NCI-H446 treated with DMSO at 0.1 percent for 48 hours (cell line): ENCODE measurements at regions not wholly inside any gene's neighbourhood (a gene's known extent, or its start where the extent isn't known, plus 50 kb on each side); places are given as distances from the start of the nearest gene placed in this dataset.
"Not testable (repeated sequence)": the region's sequence is repeated elsewhere in the genome, so short reads cannot be mapped to it uniquely, and the experiment has no call there.

Experiments
- DNase-seq: peaks from one replicate; lab custom pipeline; 2025; lab: John Stamatoyannopoulos, UW

DNA sequence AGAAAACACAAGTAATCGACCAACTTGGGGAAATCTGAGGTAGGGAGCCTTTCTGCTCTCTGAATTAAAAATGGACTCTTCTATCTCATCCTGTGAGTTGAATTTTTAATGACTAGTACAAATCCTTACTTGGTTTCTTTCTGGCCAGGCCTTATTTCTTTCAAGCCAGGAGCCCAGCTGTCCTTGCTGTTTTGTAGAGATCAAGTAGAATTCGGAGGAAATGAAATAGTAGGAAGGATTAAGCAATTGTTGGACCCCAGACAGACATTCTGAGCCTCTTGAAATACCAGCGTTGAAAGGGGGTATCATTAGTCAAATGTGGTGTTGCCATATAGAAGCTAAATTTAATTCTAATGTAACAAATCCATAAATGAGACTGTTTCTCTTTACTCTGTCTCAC, 53.7 kb upstream of the SMIM15 start:
- no peak for DNase-seq

DNA sequence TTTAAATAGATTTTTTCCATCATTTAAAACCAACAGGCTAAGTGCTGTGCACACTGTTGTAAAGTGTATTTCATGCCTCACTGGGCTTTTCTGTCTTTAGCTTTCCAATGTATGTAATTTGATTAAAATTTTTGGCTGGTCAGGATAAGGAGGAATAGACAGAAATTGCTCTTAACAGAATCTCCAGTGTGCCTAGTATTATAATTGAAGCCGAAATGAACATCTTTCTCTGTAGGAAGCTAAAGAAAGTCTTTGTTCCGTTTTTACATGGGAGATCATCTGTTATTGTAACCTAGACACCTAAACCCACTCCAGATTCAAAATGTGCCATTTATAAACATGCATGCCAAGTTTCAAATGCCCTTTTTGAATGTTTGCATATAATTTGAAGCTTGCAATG, 54.5 kb upstream of the SMIM15 start:
- no peak for DNase-seq

DNA sequence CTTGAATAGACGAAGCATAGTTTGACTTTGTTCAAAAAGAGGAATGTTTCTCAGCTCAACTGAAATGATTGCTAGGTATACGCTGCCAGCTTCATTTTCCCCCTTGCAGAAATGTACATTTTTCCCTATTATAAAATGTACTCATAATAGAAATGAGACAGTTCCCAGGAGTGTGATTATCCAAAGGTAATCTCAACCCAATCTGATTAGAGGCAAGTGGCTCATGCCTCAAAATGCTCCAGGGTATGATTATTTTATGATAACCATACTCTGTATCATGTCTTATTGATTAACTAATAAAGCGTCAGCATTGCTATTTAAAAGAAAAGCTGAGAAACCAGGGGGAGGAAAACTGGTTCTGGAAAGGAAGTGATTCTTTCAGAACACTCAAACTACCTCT, 54.9 kb upstream of the SMIM15 start:
- no peak for DNase-seq

DNA sequence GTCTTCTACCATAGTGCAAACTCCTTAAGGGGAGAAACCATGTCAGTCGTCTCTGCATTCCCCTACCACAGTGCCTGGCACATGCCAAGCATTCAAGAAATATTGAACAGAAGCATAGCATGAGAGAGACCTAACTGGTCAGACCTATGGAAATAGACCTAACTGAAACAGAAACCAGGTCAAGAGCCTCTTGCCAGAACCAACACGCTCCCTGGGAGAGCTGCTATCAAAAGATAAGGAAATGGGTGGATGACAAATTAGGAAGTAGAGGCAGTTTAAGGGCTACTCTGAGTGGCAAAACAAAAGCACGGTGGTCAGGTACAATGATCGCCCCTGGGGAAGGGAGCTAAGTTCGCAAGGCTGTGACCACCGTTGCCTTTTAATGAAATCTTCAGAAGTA, 66.0 kb upstream of the SMIM15 start:
- no peak for DNase-seq

DNA sequence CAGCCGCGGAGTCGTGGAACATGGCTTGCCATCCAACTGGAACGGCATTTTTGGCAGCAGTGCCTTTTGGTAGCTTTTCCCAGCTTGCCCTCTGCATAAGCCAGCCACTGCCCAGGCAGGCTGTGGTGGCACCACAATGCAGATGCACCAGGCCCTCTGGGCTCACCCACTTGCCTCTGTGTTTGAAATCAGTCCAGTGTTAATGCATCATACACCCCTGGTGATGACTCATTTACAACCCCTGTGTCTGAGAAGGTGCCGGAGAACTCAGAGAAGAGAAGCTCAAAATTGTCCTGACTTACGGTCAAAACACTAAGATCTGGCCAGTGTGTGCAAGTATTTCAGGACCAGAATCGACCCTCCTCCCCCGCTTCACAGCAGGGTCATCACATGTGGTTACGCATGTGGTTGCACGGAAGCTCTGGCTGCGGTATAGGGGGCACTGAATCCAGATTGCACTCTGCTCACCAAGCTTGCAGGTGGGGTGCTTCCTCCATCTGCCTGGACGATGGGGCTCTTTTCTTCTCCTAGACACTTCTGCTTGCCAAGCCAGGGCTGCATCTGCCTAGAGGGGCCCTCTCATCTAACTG, 66.5 kb upstream of the SMIM15 start:
- peak; percentile 21 for DNase-seq

DNA sequence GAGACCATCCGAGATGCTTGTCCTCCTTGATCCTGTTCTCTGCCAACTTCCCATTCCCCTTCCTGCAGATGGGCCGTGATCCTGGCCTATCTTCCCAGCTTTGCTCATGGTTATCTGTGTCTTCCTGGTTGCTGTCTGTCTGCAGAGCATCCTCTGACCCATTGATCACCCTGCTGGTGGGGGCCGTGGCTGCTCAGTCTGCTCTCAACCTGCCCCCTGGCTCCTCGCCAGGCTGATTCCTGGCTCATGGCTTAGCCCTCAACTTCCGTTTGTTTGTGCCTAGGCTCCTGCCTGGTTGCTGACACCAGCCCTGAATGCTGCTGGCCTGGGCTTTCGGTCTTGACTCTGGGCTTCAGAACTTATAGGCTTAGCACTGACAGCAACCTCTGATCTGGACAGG, 67.1 kb upstream of the SMIM15 start:
- no peak for DNase-seq

DNA sequence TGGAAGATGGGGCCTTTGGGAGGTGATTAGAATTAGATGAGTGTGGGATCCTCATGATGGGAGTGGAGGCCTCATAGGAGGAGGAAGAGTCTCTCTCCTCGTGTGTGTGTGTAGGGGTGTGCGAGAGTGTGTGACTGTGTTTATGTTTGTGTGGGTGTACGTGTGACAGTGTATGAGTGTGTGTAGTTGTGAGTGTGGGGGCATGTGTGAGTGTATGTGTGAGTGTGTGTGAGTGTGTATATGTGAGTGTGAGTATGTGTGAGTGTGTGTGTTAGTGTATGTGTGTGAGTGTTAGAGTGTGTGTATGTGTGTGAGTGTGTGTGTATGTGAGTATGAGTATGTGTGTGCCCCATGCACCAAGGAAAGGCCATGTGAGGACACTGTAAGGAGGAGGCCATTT, 68.2 kb upstream of the SMIM15 start:
- no peak for DNase-seq

DNA sequence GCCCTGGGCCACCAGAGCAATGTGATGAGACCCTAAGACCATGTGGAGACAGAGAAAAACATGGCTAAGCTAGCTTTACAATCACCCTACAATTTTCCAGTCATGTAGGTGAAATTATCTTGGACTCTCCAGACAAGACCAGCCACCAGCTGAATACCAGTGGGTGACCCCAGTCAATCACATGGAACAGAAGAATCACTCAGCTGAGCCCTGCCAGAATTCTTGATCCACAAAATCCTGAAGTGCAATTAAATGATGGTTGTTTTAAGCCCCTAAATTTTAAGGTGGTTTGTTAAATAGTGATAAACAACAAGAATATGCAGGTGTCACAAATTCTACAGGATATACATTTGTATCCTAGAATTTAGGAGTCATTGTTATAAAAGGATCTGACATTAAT, 69.5 kb upstream of the SMIM15 start:
- DNase-seq = no peak

DNA sequence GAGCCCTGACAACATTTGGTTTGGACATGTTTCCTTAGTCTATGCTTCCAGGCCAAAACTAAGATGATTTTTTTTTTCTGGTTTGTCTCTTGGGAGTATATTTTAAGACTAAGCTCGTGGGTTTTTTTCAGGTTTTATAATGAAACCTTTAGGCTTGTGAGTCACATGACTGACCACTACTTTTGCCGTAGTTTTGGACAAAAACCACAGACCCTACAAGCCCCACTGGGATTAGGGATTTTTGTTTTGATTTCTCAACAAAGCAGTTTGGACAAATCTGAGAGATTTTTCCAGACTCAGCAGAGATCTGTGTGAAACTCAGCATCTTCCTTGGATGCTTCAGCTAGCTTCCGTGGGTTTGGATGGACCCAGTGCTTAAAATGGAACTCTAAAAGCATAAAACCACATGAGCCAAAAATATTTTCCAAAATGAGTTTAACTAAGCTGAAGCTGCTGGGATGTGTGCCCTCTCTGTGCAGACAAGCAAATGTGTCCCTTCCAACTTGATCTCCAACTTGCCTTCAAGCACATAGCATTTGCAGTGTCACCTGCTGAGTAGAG, 70.3 kb upstream of the SMIM15 start:
- no peak for DNase-seq

DNA sequence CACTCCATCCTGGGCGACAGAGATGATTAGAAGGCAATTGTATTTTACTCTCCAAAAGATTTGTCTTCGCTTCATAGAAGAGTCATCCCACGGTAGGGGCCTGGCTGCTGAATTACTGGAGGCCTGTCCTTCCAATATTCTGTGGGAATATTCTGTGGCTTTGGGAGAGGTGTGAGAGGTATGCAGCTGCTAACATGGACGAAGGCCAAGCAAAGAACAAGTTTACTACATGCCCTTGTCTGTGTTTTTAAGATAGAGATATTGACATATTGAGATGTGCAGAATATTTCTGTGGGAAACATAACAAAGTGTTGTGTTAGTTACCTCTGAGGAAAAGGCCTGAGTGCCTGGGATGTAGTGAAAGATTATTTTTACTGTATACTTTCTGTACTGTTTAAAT, 71.8 kb upstream of the SMIM15 start:
- no peak for DNase-seq

DNA sequence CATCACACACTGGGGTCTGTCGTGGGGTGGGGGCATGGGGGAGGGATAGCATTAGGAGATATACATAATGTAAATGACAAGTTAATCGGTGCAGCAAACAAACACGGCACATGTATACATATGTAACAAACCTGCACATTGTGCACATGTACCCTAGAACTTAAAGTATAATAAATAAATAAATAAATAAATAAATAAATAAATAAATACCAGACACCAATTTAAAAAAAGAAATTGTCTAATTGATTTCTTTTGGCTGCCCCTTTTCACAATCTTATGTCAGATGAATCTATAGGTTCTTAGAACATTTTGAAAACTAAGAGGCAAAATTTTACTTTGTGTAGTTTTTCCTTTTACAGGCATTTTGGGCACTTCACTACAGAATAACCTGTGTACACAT, 74.4 kb upstream of the SMIM15 start:
- not testable (repeated sequence) for DNase-seq

DNA sequence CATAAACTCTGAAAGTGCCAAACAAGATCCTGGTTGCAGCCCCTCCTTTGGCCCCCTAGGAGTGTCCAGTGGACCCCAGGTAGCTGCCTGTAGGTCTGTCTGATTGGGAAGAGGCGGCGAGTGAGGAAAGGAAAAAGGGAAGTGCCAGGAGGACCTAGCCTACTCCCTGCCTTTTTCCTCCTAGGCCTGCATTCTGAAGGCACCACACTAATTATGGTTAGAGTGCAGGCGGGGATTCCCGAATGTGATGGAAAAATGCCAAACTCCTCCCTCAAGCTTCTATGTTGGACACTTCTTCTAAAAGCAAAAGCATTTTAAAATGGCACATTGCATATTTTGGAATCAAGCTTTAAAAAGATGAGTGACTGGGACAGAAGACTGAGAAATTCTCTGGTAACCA, 83.2 kb upstream of the SMIM15 start:
- DNase-seq = no peak

DNA sequence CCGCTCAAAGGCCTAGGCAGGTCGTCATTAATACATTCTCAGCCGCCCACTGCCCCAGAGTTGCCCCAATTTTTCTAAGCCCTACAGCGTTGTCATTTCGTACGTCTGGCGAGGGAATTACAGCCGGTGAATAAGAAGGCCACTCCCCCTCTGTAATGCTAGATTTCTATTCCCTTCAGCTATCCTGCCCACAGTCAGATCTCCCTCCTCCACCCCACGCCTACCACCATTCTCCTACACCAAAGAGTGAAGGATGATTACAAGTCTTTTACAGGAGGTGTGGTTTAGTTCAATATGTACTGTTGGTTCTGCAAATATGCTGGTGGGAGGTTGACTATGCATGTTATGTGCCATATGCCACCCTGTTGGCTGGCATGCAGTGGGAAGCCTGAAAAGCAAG, 83.7 kb upstream of the SMIM15 start:
- DNase-seq = peak; percentile 26

DNA sequence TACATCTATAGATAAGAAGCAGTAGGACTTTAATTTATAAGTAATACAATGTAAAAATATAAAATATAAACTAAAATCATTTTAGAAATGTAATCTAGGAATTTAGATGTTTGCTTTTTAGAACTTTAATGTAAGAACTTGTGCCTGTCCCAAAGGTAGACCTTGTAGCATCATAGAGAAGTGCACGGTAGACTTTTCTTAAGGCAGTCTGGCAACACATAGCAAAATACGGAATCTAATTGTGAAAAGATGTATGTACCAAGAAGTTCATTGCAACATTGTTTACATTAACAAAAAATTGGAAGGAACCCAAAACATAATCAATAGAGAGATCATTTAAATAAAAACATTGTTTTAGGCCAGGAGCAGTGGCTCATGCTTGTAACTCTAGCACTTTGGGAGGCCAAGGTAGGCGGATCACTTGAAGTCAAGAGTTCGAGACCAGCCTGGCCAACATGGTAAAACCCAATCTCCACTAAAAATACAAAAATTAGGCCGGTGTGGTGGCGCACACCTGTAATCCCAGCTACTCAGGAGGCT, 84.6 kb upstream of the SMIM15 start:
- no peak for DNase-seq

DNA sequence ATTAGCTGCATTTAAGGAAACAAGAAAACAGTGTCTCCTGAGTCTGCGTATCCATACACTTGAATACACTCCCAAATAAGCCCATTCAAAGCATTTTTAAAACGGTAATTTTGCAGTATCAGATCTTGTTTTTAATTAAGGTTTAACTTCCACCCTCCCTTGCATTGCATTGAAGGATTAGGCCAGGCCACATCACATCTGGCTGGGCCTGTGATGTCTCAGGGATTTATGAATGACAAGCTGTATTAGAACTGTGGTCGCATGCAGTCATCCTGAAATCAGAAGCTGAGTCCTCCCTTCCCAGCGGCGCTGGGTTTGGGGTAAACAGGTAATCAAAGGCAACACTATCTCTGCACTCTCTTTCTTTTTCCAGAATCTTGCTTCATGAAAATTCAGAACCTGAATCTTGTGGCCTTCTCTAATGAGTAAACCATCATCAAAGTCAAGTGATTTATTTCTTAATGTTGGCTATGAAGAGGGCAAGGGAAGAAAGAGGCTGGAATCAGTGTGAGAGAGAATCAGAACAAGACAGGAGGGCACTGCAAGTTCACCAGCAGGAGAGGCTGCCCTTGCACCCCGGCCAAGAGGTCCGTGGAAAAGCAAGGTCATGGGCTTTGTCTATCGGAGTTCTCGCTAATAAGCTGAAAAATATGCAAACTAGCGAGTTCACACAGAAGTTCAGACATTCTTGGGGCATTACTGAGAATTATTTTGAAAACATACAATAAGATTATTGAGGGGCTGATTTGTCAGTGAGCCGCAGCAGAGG, 80.0 kb upstream of the ZSWIM6 start:
- no peak for DNase-seq

DNA sequence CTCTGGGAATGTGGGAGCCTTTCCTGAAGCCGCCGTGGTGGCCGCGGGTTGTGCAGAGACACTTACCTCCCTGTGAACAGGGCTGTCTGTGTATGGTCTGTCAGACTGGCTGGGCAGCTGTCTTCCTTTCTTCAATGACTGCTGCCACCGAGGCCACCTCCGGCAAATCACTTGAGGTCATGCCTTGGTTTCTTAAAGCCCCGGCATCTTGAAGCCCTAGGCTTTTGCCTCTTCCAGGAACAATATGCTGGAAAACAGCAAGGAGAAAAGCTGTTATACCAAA, 79.5 kb upstream of the ZSWIM6 start:
- no peak for DNase-seq

DNA sequence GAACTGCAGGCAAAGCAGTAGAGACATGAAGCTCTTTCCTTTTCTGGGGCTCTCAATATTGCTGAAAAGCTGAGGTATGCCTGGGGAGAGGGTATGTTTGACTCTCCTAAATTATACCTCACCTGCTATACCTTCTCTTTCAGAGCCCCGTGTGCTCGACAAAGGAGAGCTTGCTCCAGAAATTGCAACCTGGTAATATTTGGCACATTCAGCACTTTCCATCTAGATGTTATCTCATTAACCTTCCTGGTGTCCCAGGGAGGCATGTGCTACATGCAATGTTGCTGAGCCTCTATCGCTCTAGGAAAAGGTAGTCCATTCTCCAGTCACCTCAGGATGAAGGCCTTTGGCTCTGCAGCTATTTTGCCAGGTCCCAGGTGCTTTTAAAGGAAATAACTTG, 78.5 kb upstream of the ZSWIM6 start:
- DNase-seq = no peak

DNA sequence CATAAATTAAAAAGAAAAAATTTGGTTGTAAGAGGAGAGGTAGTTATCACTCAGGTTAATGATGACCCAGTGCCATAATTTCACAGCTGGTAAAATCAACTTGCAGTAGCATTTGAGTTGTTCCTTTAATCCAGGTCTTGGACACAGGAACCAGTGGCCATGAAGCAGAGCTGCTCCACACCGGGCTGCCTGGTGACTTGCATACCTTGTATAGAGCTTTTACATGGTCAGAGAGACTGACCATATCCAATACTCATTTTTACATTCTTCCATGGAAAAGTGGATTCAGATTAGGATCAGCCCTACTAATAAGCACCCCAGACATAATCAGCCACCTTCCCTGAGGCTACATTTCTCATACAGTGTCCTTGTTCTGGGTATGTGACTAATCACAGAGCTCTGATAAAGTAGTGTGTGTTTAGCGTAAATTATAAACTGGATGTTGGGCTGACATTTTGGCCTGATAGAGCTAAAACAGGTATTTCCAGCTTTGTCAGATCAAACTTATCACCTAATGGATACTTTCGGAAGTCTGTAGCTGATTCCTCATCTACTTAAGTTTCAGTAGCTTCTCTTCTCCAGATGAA, 77.0 kb upstream of the ZSWIM6 start:
- no peak for DNase-seq

DNA sequence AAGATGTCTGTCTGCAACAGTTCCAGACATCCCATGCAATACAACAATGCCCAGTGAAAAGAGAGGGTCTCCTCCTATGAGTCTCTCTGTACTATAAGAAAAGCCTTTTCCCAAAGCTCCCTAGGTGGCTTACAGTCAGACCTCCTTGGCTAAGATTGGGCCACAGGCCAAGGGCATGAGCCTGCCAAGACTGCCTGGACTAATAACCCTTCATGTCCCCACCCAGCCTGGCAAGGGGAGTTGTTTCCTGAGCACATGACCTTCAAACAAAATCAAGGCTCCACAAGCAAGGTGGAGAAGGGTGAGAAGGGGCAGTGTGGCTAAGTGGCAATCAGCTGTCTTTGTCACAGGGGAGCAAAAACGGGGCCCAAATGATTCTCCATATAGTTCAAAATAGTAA, 75.6 kb upstream of the ZSWIM6 start:
- peak; percentile 39 for DNase-seq

DNA sequence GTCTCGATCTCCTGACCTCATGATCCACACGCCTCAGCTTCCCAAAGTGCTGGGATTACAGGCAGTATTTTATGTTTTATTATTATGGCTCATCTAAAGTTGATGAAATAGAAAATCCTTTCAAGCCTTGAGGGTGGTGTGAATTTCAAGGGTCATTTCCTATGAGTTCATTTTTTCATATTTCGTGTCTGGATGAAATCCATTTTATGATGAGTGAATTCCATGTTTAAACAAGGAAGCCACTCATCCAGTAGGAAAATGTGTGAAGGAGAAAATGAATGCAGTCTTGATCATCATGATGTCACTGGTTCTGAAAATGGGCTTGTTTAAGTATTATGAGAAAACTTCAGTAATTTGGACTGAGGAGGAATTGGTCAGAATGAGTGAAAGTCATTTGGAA, 74.6 kb upstream of the ZSWIM6 start:
- no peak for DNase-seq

DNA sequence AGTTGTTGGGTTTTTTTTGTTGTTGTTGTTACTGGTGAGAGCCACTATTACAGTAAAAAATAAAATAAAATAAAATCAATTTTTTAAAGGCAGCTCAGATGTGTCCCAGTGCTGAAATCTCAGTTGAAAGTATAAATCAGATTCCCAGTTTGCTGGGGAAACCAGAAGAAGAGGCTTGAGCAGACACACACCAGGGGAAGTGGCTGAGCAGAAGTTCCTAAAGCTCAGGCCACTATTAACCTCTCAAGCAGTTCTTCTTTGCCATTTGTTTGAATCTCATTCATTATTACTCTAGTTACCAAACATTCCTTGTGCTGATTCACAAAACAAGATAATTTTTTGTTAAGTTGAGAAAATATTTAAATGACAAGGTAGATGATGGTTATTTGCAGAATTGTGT, 70.9 kb upstream of the ZSWIM6 start:
- DNase-seq = no peak

DNA sequence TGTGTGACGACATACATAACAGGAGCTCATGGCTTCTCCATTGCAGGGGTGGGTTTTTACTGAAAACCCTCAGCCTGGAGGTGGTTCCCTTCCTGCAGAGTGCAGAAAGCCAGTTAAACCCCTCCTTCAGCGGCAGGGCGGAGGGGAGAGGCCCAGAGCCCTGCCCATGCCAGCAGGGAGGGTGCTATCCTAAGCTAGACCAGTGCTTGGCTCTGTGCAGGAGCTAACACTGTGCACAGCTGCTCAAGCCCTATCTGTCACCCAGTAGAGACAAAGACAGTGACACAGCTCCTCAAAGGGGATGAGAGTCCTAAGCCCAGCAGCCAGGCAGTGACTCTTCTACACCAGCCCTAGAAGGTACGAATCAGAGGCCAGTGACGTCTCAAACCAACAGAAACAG, 70.0 kb upstream of the ZSWIM6 start:
- DNase-seq = no peak

DNA sequence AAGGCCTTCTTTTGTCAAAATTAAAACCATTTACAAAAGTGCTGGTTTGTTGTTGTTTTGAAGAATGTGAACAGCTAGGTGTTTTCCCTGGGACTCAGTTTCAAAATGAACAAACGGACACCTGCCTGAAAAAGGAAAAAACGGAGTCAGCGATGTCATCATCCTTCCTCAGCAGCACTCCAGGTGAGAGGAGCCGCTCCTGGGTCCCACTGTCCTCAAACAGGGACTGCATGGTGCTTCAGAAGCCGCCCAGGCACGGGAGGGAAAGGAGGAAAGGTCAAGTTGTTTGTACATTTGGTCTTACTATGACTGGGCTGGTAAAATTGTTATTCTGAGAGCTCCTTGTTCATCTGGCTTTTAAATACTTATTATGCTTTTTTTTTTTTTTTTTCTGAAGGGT, 69.0 kb upstream of the ZSWIM6 start:
- no peak for DNase-seq
